ENCODE measurements at regions not wholly inside any gene's neighbourhood (a gene's known extent, or its start where the extent isn't known, plus 50 kb on each side); places are given as distances from the start of the nearest gene placed in this dataset.

GRCh38 chr9:13555989-13556500 lies 276.6 kb upstream of the MPDZ start:
- no peak for TF ChIP-seq EZH2 (IDR thresholded peaks at IDR 0.05; ENCODE audit: borderline replicate concordance, low read depth, low read length, poor library complexity, severe bottlenecking)
- TF ChIP-seq, protein P1, sequence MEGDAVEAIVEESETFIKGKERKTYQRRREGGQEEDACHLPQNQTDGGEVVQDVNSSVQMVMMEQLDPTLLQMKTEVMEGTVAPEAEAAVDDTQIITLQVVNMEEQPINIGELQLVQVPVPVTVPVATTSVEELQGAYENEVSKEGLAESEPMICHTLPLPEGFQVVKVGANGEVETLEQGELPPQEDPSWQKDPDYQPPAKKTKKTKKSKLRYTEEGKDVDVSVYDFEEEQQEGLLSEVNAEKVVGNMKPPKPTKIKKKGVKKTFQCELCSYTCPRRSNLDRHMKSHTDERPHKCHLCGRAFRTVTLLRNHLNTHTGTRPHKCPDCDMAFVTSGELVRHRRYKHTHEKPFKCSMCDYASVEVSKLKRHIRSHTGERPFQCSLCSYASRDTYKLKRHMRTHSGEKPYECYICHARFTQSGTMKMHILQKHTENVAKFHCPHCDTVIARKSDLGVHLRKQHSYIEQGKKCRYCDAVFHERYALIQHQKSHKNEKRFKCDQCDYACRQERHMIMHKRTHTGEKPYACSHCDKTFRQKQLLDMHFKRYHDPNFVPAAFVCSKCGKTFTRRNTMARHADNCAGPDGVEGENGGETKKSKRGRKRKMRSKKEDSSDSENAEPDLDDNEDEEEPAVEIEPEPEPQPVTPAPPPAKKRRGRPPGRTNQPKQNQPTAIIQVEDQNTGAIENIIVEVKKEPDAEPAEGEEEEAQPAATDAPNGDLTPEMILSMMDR (conservative IDR thresholded peaks at IDR 0.05; ENCODE audit: low read depth, low read length), result no peak

Data from A673 (cell line).